ENCODE measurements at regions not wholly inside any gene's neighbourhood (a gene's known extent, or its start where the extent isn't known, plus 50 kb on each side); places are given as distances from the start of the nearest gene placed in this dataset.

DNA sequence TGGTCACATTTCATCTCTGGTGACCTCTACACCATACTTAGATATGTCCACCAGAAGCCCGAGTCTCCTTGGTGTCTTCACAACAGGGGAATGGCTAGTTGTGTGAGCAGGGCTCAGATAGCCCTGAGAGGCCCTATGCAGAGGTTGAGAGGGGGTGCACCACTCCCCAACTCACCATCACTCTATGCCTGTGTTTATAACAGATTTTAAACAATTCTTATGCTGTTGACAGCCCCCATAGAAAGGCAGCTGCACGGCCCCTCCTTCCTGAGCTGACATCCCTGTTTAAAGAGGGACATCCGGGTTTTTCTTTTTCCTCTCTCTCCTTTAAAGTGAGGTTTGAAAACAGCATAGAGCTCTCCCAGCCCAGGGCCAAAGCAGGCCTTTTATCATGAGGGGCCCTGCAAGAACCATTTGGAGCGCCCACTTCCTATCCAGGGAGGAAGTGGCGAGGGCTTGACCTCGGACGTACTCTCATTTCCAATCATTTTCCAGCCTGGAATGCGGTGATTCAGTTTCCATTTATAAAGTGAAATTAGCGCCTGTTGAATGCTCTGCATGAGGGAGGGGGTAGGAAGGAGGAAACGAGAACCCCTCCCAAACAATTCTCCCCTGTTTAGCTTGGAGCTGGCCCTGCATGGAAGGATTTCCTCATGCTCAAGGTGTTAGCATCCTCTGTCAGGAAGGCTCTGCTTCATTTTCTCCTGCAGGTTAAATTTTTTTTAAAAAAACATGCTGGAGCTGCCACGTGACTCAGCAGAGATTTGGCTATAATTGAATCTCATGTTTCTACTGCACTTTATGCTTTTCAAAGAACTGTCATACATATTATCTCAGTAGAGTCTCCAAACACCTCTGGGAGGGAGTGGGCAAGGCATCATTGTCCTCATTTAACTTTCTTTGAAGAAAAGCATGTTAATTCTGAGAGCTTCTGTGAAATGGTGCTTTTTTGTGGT is 117.5 kb downstream of the DDX1 start:
- Histone ChIP-seq H3K27me3 (no peaks in the 10 kb centered on the region), H3K27ac (peak overlapping the region in 2 of 5 donors; percentile 33 to 41), H3K4me3 (no peak overlapping the region), H3K9me3 (no peaks in the 10 kb centered on the region), H3K36me3 (no peaks in the 10 kb centered on the region), H3K4me1 (peaks cover 0 to 3% (median 0%) of the 10 kb centered on the region in 4 donors)
- no peak for TF ChIP-seq EP300 (IDR thresholded peaks at IDR 0.05)
- TF ChIP-seq POLR2A (IDR thresholded peaks at IDR 0.05), result no peak
- no peak for TF ChIP-seq POLR2AphosphoS5 (IDR thresholded peaks at IDR 0.05)
- TF ChIP-seq, protein P1, sequence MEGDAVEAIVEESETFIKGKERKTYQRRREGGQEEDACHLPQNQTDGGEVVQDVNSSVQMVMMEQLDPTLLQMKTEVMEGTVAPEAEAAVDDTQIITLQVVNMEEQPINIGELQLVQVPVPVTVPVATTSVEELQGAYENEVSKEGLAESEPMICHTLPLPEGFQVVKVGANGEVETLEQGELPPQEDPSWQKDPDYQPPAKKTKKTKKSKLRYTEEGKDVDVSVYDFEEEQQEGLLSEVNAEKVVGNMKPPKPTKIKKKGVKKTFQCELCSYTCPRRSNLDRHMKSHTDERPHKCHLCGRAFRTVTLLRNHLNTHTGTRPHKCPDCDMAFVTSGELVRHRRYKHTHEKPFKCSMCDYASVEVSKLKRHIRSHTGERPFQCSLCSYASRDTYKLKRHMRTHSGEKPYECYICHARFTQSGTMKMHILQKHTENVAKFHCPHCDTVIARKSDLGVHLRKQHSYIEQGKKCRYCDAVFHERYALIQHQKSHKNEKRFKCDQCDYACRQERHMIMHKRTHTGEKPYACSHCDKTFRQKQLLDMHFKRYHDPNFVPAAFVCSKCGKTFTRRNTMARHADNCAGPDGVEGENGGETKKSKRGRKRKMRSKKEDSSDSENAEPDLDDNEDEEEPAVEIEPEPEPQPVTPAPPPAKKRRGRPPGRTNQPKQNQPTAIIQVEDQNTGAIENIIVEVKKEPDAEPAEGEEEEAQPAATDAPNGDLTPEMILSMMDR (IDR thresholded peaks at IDR 0.05), result no peak
- 57 to 66% (median 59%) methylated on average over 11 of the region's 11 CpGs for WGBS, 5 donors
- intact Hi-C loops (cut with DNase I; ENCODE audit: low total_unique reads), result no loop called here
- DNase-seq, result peak in 1 of 2 donors; percentile 57

DNA sequence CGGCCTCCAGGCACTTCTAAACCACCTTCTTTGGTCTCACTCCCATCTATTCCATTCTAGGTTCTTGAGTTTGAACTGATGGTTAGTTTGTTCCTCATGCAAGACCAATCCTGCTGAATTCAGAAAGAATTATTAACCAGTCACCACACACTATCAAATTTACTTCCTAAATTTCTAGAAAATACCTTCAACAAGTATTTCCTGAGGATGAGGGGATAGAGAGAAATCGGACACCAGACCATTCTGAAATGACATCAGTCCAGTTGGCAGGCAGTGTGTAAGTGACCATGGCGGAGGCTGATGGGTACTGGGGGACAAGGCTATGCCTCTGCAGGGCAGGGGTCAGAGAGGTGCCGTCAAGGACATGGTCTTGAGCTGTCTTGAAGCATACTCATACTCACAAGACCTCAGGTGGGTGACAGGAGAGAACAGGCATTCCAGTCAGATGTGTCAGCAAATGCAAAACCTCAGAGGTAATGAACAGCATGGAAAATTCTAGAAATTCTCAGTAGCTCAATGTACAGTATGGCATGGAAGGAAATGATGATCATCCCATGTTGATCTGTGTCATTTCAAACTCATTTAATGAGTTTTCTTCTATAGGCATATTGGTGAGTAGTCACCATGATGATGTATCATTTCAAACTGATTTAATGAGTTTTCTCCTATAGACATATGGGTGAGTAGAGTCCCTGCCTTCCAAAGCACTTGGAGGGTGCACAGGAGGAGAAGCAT is 119.6 kb downstream of the DDX1 start:
- no peaks in the 10 kb centered on the region for H3K36me3 ChIP-seq
- H3K27ac ChIP-seq, result no peak overlapping the region
- no peaks in the 10 kb centered on the region for H3K27me3 ChIP-seq
- intact Hi-C loops (cut with DNase I; ENCODE audit: low total_unique reads), result no loop called here
- no peak for DNase-seq
- no peaks in the 10 kb centered on the region for H3K9me3 ChIP-seq
- WGBS, 5 donors, result 83 to 91% (median 87%) methylated on average over 4 of the region's 4 CpGs
- no peaks in the 10 kb centered on the region for H3K4me1 ChIP-seq
- TF ChIP-seq POLR2AphosphoS5 (IDR thresholded peaks at IDR 0.05) (no peak), POLR2A (IDR thresholded peaks at IDR 0.05) (no peak), EP300 (IDR thresholded peaks at IDR 0.05) (no peak)
- TF ChIP-seq, protein P1 (IDR thresholded peaks at IDR 0.05), result no peak
- H3K4me3 ChIP-seq, result no peak overlapping the region

GRCh38 chr2:15712551-15713342 is 121.1 kb downstream of the DDX1 start:
- Histone ChIP-seq H3K4me1 (no peaks in the 10 kb centered on the region), H3K4me3 (no peak overlapping the region), H3K27ac (no peak overlapping the region), H3K36me3 (no peaks in the 10 kb centered on the region), H3K9me3 (no peaks in the 10 kb centered on the region), H3K27me3 (no peaks in the 10 kb centered on the region)
- WGBS, 5 donors, result 73 to 85% (median 81%) methylated on average over 7 of the region's 7 CpGs
- TF ChIP-seq, protein P1 (IDR thresholded peaks at IDR 0.05), result no peak
- TF ChIP-seq POLR2A (IDR thresholded peaks at IDR 0.05) (no peak), POLR2AphosphoS5 (IDR thresholded peaks at IDR 0.05) (no peak), EP300 (IDR thresholded peaks at IDR 0.05) (no peak)
- intact Hi-C loops (cut with DNase I; ENCODE audit: low total_unique reads), result no loop called here
- no peak for DNase-seq

DNA sequence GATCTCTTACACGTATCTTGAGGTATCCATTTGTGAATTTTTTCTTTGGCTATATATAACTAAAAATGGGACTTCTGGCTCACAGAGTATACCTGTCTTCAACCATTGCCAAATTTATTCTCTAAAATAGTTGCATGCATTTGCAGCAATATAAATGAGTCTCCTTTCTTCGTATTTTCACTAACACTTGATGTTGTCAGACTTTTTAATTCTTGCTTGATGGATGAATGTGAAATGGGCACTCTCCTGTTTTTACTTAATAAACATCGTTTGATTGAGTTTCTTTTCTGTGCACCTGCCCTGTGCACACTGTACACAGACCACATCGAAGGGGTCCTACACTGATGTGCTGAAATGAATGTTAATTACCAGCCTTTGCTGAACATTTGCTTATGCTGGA is 121.8 kb downstream of the DDX1 start:
- 77 to 81% (median 78%) methylated on average over 4 of the region's 4 CpGs for WGBS, 5 donors
- Histone ChIP-seq H3K4me1 (no peaks in the 10 kb centered on the region), H3K9me3 (no peaks in the 10 kb centered on the region), H3K36me3 (no peaks in the 10 kb centered on the region), H3K27ac (no peak overlapping the region), H3K27me3 (no peaks in the 10 kb centered on the region), H3K4me3 (no peak overlapping the region)
- intact Hi-C loops (cut with DNase I; ENCODE audit: low total_unique reads), result no loop called here
- DNase-seq, result no peak
- TF ChIP-seq EP300 (IDR thresholded peaks at IDR 0.05), result no peak
